T-helper 1 cell treated with Interleukin-12 subunit alpha and Interleukin-12 subunit beta and Interleukin-4 antibody, amounts not matched to agents 30 μg/mL and 1 μg/mL, for 36 hours (primary cell): ENCODE measurements at regions not wholly inside any gene's neighbourhood (a gene's known extent, or its start where the extent isn't known, plus 50 kb on each side); places are given as distances from the start of the nearest gene placed in this dataset.
"Not testable (repeated sequence)": the region's sequence is repeated elsewhere in the genome, so short reads cannot be mapped to it uniquely, and the experiment has no call there.

Experiments used
- H3K27ac Mint-ChIP-seq: one replicate; pipeline ENCODE4 v1.8.0; 2021; ENCODE audit warnings: mild to moderate bottlenecking, mixed read lengths
- H3K27me3 Mint-ChIP-seq: one replicate; pipeline ENCODE4 v1.8.0; 2021; ENCODE audit warnings: low read depth, mixed read lengths
- H3K36me3 Mint-ChIP-seq: one replicate; pipeline ENCODE4 v1.8.0; 2021; ENCODE audit warnings: low read depth, mixed read lengths
- H3K4me1 Mint-ChIP-seq: one replicate; pipeline ENCODE4 v1.8.0; 2021; ENCODE audit warnings: low read depth, mixed read lengths
- H3K4me3 Mint-ChIP-seq: one replicate; pipeline ENCODE4 v1.8.0; 2021; ENCODE audit warnings: mild to moderate bottlenecking, moderate library complexity, mixed read lengths
- H3K9me3 Mint-ChIP-seq: one replicate; pipeline ENCODE4 v1.8.0; 2021; ENCODE audit warnings: mixed read lengths

DNA sequence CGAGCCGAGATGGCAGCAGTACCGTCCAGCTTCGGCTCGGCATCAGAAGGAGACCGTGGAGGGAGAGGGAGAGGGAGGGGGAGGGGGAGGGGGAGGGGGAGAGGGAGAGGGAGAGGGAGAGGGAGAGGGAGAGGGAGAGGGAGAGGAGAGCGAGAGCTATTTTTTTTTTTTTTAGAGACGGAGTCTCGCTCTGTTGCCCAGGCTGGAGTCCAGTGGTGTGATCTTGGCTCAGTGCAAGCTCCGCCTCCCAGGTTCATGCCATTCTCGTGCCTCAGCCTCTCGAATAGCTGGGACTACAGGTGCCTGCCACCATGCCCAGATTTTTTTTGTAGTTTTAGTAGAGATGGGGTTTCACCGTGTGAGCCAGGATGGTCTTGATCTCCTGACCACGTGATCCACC lies 106.1 kb upstream of the EEF2KMT start:
- not testable (repeated sequence) for H3K4me1 Mint-ChIP-seq, H3K36me3 Mint-ChIP-seq, H3K4me3 Mint-ChIP-seq, H3K9me3 Mint-ChIP-seq, H3K27ac Mint-ChIP-seq, H3K27me3 Mint-ChIP-seq

GRCh38 chr16:5200123-5200522 lies 102.5 kb upstream of the EEF2KMT start:
- H3K4me3 Mint-ChIP-seq: no peak overlapping the region
- no peaks in the 10 kb centered on the region for H3K36me3 Mint-ChIP-seq
- H3K27ac Mint-ChIP-seq: no peak overlapping the region
- H3K4me1 Mint-ChIP-seq: no peaks in the 10 kb centered on the region
- no peaks in the 10 kb centered on the region for H3K27me3 Mint-ChIP-seq
- H3K9me3 Mint-ChIP-seq: no peaks in the 10 kb centered on the region

DNA sequence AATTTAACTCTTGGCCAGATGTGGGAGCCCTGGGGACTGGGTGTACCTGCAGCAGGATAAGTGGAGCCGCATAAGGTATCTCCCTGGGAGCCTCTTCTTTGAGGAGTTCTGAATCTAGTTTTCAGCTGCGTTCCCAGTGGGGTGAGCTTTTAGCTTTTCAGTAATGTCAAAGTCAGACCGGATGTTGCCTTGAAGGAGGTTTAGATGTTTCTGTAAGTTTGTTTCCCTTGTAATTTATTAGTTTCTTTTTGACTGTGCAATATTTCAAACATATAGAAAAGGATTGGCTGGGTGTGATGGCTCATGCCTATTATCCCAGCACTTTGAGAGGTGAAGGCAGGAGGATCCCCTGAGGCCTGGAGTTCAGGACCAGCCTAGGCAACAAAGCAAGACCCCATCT lies 98.6 kb upstream of the EEF2KMT start:
- H3K27me3 Mint-ChIP-seq: no peaks in the 10 kb centered on the region
- H3K9me3 Mint-ChIP-seq: no peaks in the 10 kb centered on the region

DNA sequence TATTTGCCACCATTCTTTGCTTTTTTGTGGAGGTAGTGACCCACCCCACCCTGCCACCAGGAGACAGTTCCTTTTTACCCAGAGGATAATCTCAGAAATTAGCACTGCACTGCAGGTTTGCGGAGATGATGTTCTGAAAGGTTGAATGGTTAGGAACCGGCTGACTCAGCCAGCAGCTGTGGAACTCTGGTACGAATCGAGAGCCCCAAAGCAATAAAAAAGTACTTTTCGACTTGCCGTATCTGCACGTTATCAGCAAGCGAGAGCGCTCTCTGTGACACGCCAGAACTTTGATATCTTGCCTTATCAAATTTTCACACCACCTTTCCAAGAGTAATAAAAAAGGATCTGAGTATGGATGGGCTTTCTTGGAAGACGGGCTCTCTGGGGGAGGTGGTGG lies 96.3 kb upstream of the EEF2KMT start:
- Mint-ChIP-seq H3K4me1 (no peaks in the 10 kb centered on the region), H3K4me3 (no peak overlapping the region), H3K27me3 (no peaks in the 10 kb centered on the region), H3K9me3 (no peaks in the 10 kb centered on the region), H3K36me3 (no peaks in the 10 kb centered on the region), H3K27ac (no peak overlapping the region)

More for the DNA sequence above, 98.6 kb upstream of the EEF2KMT start:
- Mint-ChIP-seq H3K36me3 (no peaks in the 10 kb centered on the region), H3K27ac (no peak overlapping the region), H3K4me3 (no peak overlapping the region), H3K4me1 (no peaks in the 10 kb centered on the region)

GRCh38 chr16:5188989-5189352 lies 91.4 kb upstream of the EEF2KMT start:
- Mint-ChIP-seq H3K36me3 (no peaks in the 10 kb centered on the region), H3K4me1 (no peaks in the 10 kb centered on the region), H3K27me3 (no peaks in the 10 kb centered on the region), H3K9me3 (no peaks in the 10 kb centered on the region), H3K27ac (no peak overlapping the region), H3K4me3 (no peak overlapping the region)

GRCh38 chr16:5188318-5188988 lies 90.9 kb upstream of the EEF2KMT start:
- H3K27me3 Mint-ChIP-seq: no peaks in the 10 kb centered on the region
- H3K36me3 Mint-ChIP-seq: no peaks in the 10 kb centered on the region
- no peak overlapping the region for H3K4me3 Mint-ChIP-seq
- no peaks in the 10 kb centered on the region for H3K4me1 Mint-ChIP-seq
- H3K9me3 Mint-ChIP-seq: no peaks in the 10 kb centered on the region
- H3K27ac Mint-ChIP-seq: no peak overlapping the region

GRCh38 chr16:5187402-5187952 lies 89.9 kb upstream of the EEF2KMT start:
- Mint-ChIP-seq H3K4me3 (no peak overlapping the region), H3K27me3 (no peaks in the 10 kb centered on the region), H3K4me1 (no peaks in the 10 kb centered on the region), H3K27ac (no peak overlapping the region), H3K36me3 (no peaks in the 10 kb centered on the region), H3K9me3 (no peaks in the 10 kb centered on the region)

- Mint-ChIP-seq H3K36me3 (no peaks in the 10 kb centered on the region), H3K9me3 (no peaks in the 10 kb centered on the region), H3K4me3 (no peak overlapping the region), H3K27me3 (no peaks in the 10 kb centered on the region), H3K27ac (no peak overlapping the region), H3K4me1 (no peaks in the 10 kb centered on the region)
Measured at GRCh38 chr16:5186381-5186903, 88.8 kb upstream of the EEF2KMT start.

DNA sequence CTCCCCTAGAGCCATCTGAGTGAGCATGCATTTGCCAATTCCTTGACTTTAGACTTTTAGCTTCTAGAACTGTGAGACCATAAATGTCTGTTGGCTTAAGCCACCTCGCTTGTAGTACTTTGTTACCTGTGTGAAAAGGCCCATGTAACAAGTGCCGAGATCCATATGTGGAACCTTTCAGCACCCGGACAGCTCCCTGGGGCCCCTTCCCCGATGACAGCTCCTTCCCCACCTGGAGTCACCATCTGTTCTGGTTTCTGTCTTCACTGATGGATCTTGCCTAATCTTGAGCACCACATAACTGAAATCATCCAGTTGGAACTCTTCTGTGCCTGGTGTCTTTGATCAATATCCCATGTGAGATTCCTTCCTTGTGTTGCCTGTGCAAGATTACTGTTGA lies 78.9 kb upstream of the EEF2KMT start:
- Mint-ChIP-seq H3K36me3 (no peaks in the 10 kb centered on the region), H3K4me1 (no peaks in the 10 kb centered on the region), H3K9me3 (peaks cover 6% of the 10 kb centered on the region), H3K27me3 (no peaks in the 10 kb centered on the region), H3K27ac (no peak overlapping the region), H3K4me3 (no peak overlapping the region)

DNA sequence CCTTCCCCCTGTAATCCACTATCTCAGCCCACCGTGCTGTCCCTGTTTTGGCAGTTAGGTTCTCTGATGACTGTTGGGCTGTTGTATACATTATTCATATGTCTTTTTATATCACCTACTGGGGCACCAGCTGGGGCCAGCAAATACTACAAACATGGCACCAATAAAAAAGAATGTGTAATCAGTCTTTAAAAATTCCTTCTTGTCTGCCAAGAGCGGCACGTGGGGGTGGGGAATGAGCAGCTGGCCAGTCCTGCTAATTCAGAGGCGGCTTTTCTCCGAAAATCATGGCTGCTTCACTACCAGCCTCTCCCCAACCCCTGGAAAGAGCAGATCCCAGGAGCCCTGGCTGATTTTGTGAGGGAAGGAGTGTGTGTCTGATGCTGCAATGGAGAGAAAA lies 77.7 kb upstream of the EEF2KMT start:
- no peak overlapping the region for H3K27ac Mint-ChIP-seq
- H3K4me3 Mint-ChIP-seq: no peak overlapping the region
- H3K27me3 Mint-ChIP-seq: no peaks in the 10 kb centered on the region
- H3K36me3 Mint-ChIP-seq: no peaks in the 10 kb centered on the region
- H3K4me1 Mint-ChIP-seq: no peaks in the 10 kb centered on the region
- peaks cover 6% of the 10 kb centered on the region for H3K9me3 Mint-ChIP-seq

DNA sequence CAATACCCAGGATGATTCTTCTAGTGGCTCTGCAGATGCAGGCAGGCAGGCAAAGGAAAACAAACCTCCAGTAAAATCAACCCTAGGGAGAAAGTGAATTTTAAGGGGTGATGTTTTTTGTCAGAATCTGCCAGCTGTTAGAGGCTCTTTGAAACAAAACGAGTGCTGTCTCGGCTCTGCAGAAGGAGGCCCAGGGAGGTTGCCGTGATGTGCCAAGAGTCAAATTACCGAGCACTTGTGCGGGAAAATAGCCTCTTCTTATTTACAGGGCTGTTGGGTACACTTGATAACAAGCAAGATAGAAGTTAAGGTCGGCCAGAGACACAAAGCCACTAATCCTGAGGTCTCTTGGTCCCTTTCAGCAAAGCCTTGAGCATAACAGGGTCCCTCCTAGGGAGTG lies 68.9 kb upstream of the EEF2KMT start:
- no peaks in the 10 kb centered on the region for H3K36me3 Mint-ChIP-seq

GRCh38 chr16:5165429-5165828 lies 67.8 kb upstream of the EEF2KMT start:
- H3K9me3 Mint-ChIP-seq, H3K36me3 Mint-ChIP-seq, H3K27me3 Mint-ChIP-seq, H3K27ac Mint-ChIP-seq, H3K4me1 Mint-ChIP-seq, H3K4me3 Mint-ChIP-seq: not testable (repeated sequence)

More for the DNA sequence above, 68.9 kb upstream of the EEF2KMT start:
- H3K9me3 Mint-ChIP-seq: no peaks in the 10 kb centered on the region
- no peaks in the 10 kb centered on the region for H3K27me3 Mint-ChIP-seq
- no peak overlapping the region for H3K4me3 Mint-ChIP-seq
- H3K4me1 Mint-ChIP-seq: no peaks in the 10 kb centered on the region
- no peak overlapping the region for H3K27ac Mint-ChIP-seq

DNA sequence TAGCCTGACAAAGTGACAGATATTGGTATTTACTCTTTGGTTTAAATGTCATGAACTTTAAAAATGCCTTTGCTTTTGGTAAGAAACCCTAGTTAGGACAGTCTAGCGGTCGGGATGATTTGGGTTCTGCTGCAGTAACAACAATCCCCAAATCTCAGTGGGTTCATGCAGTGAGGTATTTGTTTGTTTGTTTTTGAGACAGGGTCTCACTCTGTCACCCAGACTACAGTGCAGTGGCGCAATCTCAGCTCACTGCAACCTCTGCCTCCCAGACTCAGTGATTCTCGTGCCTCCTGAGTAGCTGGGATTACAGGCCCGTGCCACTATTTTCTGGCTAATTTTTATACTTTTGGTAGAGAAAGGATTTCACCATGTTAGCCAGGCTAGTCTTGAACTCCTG lies 65.2 kb upstream of the EEF2KMT start:
- not testable (repeated sequence) for H3K36me3 Mint-ChIP-seq, H3K4me1 Mint-ChIP-seq, H3K27ac Mint-ChIP-seq, H3K4me3 Mint-ChIP-seq, H3K9me3 Mint-ChIP-seq, H3K27me3 Mint-ChIP-seq

DNA sequence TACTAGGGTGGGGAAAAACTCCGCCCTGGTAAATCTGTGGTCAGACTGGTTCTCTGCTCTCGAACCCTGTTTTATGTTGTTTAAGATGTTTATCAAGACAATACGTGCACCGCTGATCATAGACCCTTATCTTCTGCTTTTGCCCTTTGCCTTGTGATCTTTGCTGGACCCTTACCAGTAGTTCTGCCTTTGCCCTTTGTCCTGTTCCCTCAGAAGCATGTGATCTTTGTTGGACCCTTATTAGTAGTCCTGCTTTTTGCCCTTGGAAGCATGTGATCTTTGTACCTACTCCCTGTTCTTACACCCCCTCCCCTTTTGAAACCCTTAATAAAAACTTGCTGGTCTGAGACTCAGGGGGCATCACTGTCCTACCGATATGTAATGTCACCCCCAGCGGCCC lies 64.3 kb upstream of the EEF2KMT start:
- not testable (repeated sequence) for H3K4me1 Mint-ChIP-seq, H3K36me3 Mint-ChIP-seq, H3K9me3 Mint-ChIP-seq, H3K4me3 Mint-ChIP-seq, H3K27me3 Mint-ChIP-seq, H3K27ac Mint-ChIP-seq

- not testable (repeated sequence) for H3K27ac Mint-ChIP-seq, H3K4me3 Mint-ChIP-seq, H3K36me3 Mint-ChIP-seq, H3K27me3 Mint-ChIP-seq, H3K9me3 Mint-ChIP-seq, H3K4me1 Mint-ChIP-seq
Measured at GRCh38 chr16:5160010-5160409, 62.4 kb upstream of the EEF2KMT start.

DNA sequence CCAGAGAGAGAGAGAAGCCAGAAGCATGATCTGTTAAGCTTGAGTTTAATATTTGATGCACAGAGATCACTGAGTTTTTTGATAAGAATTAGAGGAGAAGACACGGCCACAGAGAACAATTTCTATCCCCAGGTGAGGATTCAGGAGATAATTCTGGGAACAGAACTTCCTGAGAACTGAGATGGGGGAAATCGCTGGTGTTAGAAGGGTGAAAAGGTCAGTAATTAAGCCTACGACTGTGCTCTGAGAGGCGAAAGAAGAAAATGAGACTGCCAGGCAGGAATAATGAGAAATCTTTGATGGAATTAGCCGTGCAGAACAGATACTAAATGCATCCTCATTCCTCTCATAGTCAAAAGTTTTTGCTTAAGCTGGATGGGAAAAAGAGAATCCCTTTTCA lies 61.9 kb upstream of the EEF2KMT start:
- H3K4me1 Mint-ChIP-seq, H3K36me3 Mint-ChIP-seq, H3K27me3 Mint-ChIP-seq, H3K27ac Mint-ChIP-seq, H3K4me3 Mint-ChIP-seq, H3K9me3 Mint-ChIP-seq: not testable (repeated sequence)
